HUES6 (cell line): ENCODE measurements at regions not wholly inside any gene's neighbourhood (a gene's known extent, or its start where the extent isn't known, plus 50 kb on each side); places are given as distances from the start of the nearest gene placed in this dataset.
"Not testable (repeated sequence)": the region's sequence is repeated elsewhere in the genome, so short reads cannot be mapped to it uniquely, and the experiment has no call there.

Source experiments
- H3K27ac ChIP-seq: 2 replicates; pipeline ENCODE4 v1.7.0; 2013; ENCODE audit warnings: low read depth, mild to moderate bottlenecking, low read length, inconsistent platforms
- H3K27me3 ChIP-seq: 2 replicates; pipeline ENCODE4 v1.6.1; 2013; ENCODE audit warnings: low read length; ENCODE audit not compliant: control insufficient read depth, insufficient read depth
- H3K36me3 ChIP-seq: 2 replicates; pipeline ENCODE4 v1.6.1; 2013; ENCODE audit warnings: low read length; ENCODE audit not compliant: control insufficient read depth, insufficient read depth
- H3K4me1 ChIP-seq: 2 replicates; pipeline ENCODE4 v1.6.1; 2013; ENCODE audit warnings: low read length; ENCODE audit not compliant: control insufficient read depth, insufficient read depth
- H3K4me3 ChIP-seq: 2 replicates; pipeline ENCODE4 v1.5.1; 2013; ENCODE audit warnings: low read depth, low read length
- H3K9ac ChIP-seq: one replicate; pipeline ENCODE4 v1.6.1; 2013; ENCODE audit warnings: mild to moderate bottlenecking, low read length
- H3K9me3 ChIP-seq: 2 replicates; pipeline ENCODE4 v1.6.1; 2013; ENCODE audit warnings: low read depth, low read length; ENCODE audit not compliant: control insufficient read depth, insufficient read depth

- Histone ChIP-seq H3K9me3 (no peaks in the 10 kb centered on the region; the same call in 1 of the 2 replicates), H3K36me3 (no peaks in the 10 kb centered on the region), H3K4me1 (no peaks in the 10 kb centered on the region), H3K4me3 (no peak overlapping the region), H3K9ac (no peak overlapping the region), H3K27me3 (no peaks in the 10 kb centered on the region), H3K27ac (no peak overlapping the region)
Observed at GRCh38 chr4:159698336-159698735, 595.5 kb downstream of the RAPGEF2 start.

GRCh38 chr4:159702200-159702599 is 599.3 kb downstream of the RAPGEF2 start:
- no peaks in the 10 kb centered on the region; the same call in 1 of the 2 replicates for H3K9me3 ChIP-seq
- H3K4me1 ChIP-seq = no peaks in the 10 kb centered on the region
- no peak overlapping the region for H3K9ac ChIP-seq
- H3K27ac ChIP-seq = no peak overlapping the region
- H3K27me3 ChIP-seq = no peaks in the 10 kb centered on the region
- H3K4me3 ChIP-seq = no peak overlapping the region
- no peaks in the 10 kb centered on the region for H3K36me3 ChIP-seq

GRCh38 chr4:159705334-159705733 is 602.5 kb downstream of the RAPGEF2 start:
- Histone ChIP-seq H3K4me1 (no peaks in the 10 kb centered on the region), H3K4me3 (no peak overlapping the region), H3K27ac (no peak overlapping the region)

GRCh38 chr4:159706704-159707103 is 603.8 kb downstream of the RAPGEF2 start:
- no peaks in the 10 kb centered on the region for H3K4me1 ChIP-seq
- no peak overlapping the region for H3K9ac ChIP-seq
- no peak overlapping the region for H3K27ac ChIP-seq

More at GRCh38 chr4:159705334-159705733, 602.5 kb downstream of the RAPGEF2 start:
- Histone ChIP-seq H3K36me3 (no peaks in the 10 kb centered on the region), H3K9ac (no peak overlapping the region), H3K9me3 (no peaks in the 10 kb centered on the region), H3K27me3 (no peaks in the 10 kb centered on the region)

GRCh38 chr4:159715180-159715579 is 612.3 kb downstream of the RAPGEF2 start:
- H3K9me3 ChIP-seq = peaks cover 11% of the 10 kb centered on the region
- not testable (repeated sequence) for H3K4me1 ChIP-seq, H3K27me3 ChIP-seq, H3K36me3 ChIP-seq, H3K27ac ChIP-seq, H3K9ac ChIP-seq, H3K4me3 ChIP-seq

More at GRCh38 chr4:159706704-159707103, 603.8 kb downstream of the RAPGEF2 start:
- no peaks in the 10 kb centered on the region for H3K36me3 ChIP-seq
- H3K4me3 ChIP-seq = no peak overlapping the region
- no peaks in the 10 kb centered on the region for H3K9me3 ChIP-seq
- no peaks in the 10 kb centered on the region for H3K27me3 ChIP-seq

- Histone ChIP-seq H3K4me3 (no peak overlapping the region), H3K9ac (no peak overlapping the region), H3K27ac (no peak overlapping the region), H3K4me1 (no peaks in the 10 kb centered on the region), H3K36me3 (no peaks in the 10 kb centered on the region), H3K9me3 (peaks cover 11% of the 10 kb centered on the region), H3K27me3 (no peaks in the 10 kb centered on the region)
Observed at GRCh38 chr4:159719531-159719930, 616.7 kb downstream of the RAPGEF2 start.

- H3K4me3 ChIP-seq = no peak overlapping the region
- no peak overlapping the region for H3K27ac ChIP-seq
- H3K9me3 ChIP-seq = no peaks in the 10 kb centered on the region
- H3K9ac ChIP-seq = no peak overlapping the region
- no peaks in the 10 kb centered on the region for H3K4me1 ChIP-seq
- no peaks in the 10 kb centered on the region for H3K36me3 ChIP-seq
- H3K27me3 ChIP-seq = no peaks in the 10 kb centered on the region
Observed at GRCh38 chr4:159722052-159722451, 619.2 kb downstream of the RAPGEF2 start.

- Histone ChIP-seq H3K4me1 (no peaks in the 10 kb centered on the region), H3K27me3 (no peaks in the 10 kb centered on the region), H3K9ac (no peak overlapping the region), H3K9me3 (no peaks in the 10 kb centered on the region), H3K27ac (no peak overlapping the region), H3K4me3 (no peak overlapping the region), H3K36me3 (no peaks in the 10 kb centered on the region)
Observed at GRCh38 chr4:159722918-159723317, 620.0 kb downstream of the RAPGEF2 start.

- no peak overlapping the region for H3K4me3 ChIP-seq
- no peak overlapping the region for H3K27ac ChIP-seq
- H3K27me3 ChIP-seq = no peaks in the 10 kb centered on the region
- no peak overlapping the region for H3K9ac ChIP-seq
- no peaks in the 10 kb centered on the region for H3K9me3 ChIP-seq
- H3K4me1 ChIP-seq = no peaks in the 10 kb centered on the region
- H3K36me3 ChIP-seq = no peaks in the 10 kb centered on the region
Observed at GRCh38 chr4:159723341-159724048, 620.6 kb downstream of the RAPGEF2 start.

GRCh38 chr4:159725571-159725970 is 622.7 kb downstream of the RAPGEF2 start:
- Histone ChIP-seq H3K27ac (no peak overlapping the region), H3K4me1 (no peaks in the 10 kb centered on the region), H3K27me3 (no peaks in the 10 kb centered on the region), H3K9ac (no peak overlapping the region), H3K9me3 (no peaks in the 10 kb centered on the region), H3K36me3 (no peaks in the 10 kb centered on the region), H3K4me3 (no peak overlapping the region)

- no peak overlapping the region for H3K9ac ChIP-seq
- H3K9me3 ChIP-seq = no peaks in the 10 kb centered on the region; the same call in 1 of the 2 replicates
- no peak overlapping the region for H3K27ac ChIP-seq
- H3K36me3 ChIP-seq = no peaks in the 10 kb centered on the region
- peaks cover 11% of the 10 kb centered on the region for H3K4me1 ChIP-seq
- no peak overlapping the region for H3K4me3 ChIP-seq
- no peaks in the 10 kb centered on the region for H3K27me3 ChIP-seq
Observed at GRCh38 chr4:159735281-159736207, 632.7 kb downstream of the RAPGEF2 start.
